ENCODE measurements at regions not wholly inside any gene's neighbourhood (a gene's known extent, or its start where the extent isn't known, plus 50 kb on each side); places are given as distances from the start of the nearest gene placed in this dataset.

DNA sequence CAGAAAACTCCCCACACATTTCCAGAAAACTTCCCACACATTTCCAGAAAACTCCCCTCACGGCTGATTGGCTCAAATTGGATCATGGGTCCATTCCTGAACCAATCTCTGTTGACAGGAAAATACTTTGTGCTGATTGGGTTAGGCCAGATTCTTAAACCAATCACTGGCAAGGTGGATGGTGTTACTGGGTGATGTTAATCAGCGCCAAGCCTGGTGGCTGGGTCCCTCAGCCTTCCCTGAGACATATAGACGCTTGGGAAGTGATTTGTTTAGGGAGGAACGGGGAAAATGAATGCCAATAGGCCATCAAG lies 199.4 kb upstream of the UBE2E2 start:
- TF ChIP-seq TCF7L2 (IDR thresholded peaks at IDR 0.05; ENCODE audit: borderline replicate concordance, low read depth, low read length) (no peak), ZNF10 (tag by site-specific recombination; IDR thresholded peaks at IDR 0.05) (no peak), ZNF558 (tag by site-specific recombination; IDR thresholded peaks at IDR 0.05) (no peak), ZNF16 (tag by site-specific recombination; IDR thresholded peaks at IDR 0.05; ENCODE audit: low read depth) (no peak), ZNF513 (tag by site-specific recombination; IDR thresholded peaks at IDR 0.05) (no peak), CTCF (tag by site-specific recombination; IDR thresholded peaks at IDR 0.05) (no peak)
- TF ChIP-seq, protein P1, sequence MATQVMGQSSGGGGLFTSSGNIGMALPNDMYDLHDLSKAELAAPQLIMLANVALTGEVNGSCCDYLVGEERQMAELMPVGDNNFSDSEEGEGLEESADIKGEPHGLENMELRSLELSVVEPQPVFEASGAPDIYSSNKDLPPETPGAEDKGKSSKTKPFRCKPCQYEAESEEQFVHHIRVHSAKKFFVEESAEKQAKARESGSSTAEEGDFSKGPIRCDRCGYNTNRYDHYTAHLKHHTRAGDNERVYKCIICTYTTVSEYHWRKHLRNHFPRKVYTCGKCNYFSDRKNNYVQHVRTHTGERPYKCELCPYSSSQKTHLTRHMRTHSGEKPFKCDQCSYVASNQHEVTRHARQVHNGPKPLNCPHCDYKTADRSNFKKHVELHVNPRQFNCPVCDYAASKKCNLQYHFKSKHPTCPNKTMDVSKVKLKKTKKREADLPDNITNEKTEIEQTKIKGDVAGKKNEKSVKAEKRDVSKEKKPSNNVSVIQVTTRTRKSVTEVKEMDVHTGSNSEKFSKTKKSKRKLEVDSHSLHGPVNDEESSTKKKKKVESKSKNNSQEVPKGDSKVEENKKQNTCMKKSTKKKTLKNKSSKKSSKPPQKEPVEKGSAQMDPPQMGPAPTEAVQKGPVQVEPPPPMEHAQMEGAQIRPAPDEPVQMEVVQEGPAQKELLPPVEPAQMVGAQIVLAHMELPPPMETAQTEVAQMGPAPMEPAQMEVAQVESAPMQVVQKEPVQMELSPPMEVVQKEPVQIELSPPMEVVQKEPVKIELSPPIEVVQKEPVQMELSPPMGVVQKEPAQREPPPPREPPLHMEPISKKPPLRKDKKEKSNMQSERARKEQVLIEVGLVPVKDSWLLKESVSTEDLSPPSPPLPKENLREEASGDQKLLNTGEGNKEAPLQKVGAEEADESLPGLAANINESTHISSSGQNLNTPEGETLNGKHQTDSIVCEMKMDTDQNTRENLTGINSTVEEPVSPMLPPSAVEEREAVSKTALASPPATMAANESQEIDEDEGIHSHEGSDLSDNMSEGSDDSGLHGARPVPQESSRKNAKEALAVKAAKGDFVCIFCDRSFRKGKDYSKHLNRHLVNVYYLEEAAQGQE (tag by site-specific recombination; IDR thresholded peaks at IDR 0.05), result no peak
- TF ChIP-seq, protein P2, sequence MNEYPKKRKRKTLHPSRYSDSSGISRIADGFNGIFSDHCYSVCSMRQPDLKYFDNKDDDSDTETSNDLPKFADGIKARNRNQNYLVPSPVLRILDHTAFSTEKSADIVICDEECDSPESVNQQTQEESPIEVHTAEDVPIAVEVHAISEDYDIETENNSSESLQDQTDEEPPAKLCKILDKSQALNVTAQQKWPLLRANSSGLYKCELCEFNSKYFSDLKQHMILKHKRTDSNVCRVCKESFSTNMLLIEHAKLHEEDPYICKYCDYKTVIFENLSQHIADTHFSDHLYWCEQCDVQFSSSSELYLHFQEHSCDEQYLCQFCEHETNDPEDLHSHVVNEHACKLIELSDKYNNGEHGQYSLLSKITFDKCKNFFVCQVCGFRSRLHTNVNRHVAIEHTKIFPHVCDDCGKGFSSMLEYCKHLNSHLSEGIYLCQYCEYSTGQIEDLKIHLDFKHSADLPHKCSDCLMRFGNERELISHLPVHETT (tag by site-specific recombination; IDR thresholded peaks at IDR 0.05), result no peak

Data from HEK293 (cell line).